BE2C (cell line): ENCODE measurements at regions not wholly inside any gene's neighbourhood (a gene's known extent, or its start where the extent isn't known, plus 50 kb on each side); places are given as distances from the start of the nearest gene placed in this dataset.

Source experiments
- DNase-seq: peaks from one replicate; pipeline ENCODE4 v3.0.0-alpha.2; 2020
- H3K27me3 ChIP-seq: fragments of 250-450 bp; sonication (Bioruptor Pico); 2 replicates; pipeline ENCODE4 v1.5.1; 2020; ENCODE audit warnings: mild to moderate bottlenecking
- H3K36me3 ChIP-seq: fragments of 250-450 bp; sonication (Bioruptor Pico); 2 replicates; pipeline ENCODE4 v1.5.1; 2020; ENCODE audit warnings: mild to moderate bottlenecking
- H3K4me1 ChIP-seq: fragments of 250-450 bp; sonication (Bioruptor Pico); 2 replicates; pipeline ENCODE4 v1.5.1; 2020
- H3K4me3 ChIP-seq: 2 replicates; pipeline ENCODE4 v1.5.1; 2011; ENCODE audit warnings: low read depth, low read length
- H3K9me3 ChIP-seq: fragments of 250-450 bp; sonication (Bioruptor Pico); 2 replicates; pipeline ENCODE4 v1.5.1; 2020
- CTCF ChIP-seq: IDR thresholded peaks from 2 replicates; pipeline ENCODE4 v1.5.1; 2012; ENCODE audit warnings: mild to moderate bottlenecking, low read depth, low read length

DNA sequence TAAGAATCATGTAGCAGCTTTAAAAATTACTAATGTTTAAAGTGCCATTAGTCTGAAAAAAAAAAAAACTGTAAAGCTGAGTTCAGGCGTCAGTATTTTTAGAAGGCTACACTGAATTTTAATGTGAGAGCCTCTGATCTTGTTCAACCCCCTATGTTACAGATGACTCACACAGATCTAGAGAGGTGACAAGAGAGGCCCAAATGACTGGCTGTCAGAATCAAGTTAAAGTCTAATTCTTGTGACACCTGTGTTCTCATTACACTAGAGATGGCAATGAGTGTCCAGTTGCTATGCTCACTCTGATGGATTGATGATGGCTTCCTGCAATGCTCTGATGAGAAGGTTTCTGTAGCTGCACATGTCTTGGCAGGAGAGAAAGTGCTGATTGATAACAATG, 203.5 kb upstream of the OBI1 start:
- DNase-seq, result no peak
- no peak for TF ChIP-seq CTCF
- no peaks in the 10 kb centered on the region for H3K4me1 ChIP-seq
- no peaks in the 10 kb centered on the region for H3K9me3 ChIP-seq
- no peaks in the 10 kb centered on the region for H3K27me3 ChIP-seq
- H3K4me3 ChIP-seq, result no peak overlapping the region
- no peaks in the 10 kb centered on the region for H3K36me3 ChIP-seq

GRCh38 chr13:78852709-78853108, 193.8 kb upstream of the OBI1 start:
- DNase-seq, result no peak
- TF ChIP-seq CTCF, result no peak
- no peaks in the 10 kb centered on the region for H3K27me3 ChIP-seq
- H3K4me1 ChIP-seq, result no peaks in the 10 kb centered on the region
- no peak overlapping the region for H3K4me3 ChIP-seq
- H3K36me3 ChIP-seq, result no peaks in the 10 kb centered on the region
- no peaks in the 10 kb centered on the region for H3K9me3 ChIP-seq

DNA sequence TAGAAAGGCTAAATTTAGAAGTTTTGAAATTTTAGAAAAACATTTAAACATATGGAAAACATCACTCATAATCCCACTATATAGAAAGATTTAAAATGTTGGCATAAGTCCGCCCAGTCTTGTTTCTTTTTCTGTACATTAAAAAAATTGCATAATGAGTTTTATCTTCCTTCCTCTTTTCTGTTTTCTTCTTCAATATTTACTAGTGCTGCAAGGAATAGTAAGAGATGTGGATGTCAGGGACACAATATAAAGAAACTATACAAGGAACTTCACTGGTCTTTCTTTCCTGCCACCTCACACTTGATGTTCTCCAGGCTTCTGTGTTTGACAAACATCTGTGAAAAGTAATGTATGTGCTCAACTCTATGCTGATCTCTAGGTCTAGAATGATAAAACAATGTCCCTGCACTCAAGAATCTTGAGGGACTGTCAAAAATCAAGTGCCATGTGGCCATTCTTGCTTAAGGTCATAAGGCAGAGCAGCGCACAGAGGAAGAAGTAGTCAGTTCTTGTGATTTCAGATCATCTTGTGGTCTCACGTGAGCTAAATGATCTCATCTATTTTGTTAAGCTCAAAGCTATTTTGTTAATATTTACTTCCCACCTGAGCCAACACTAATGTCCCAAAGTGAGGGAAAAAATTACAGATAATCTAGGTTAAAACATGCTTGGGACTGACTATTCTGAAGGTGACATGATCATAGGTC, 186.9 kb upstream of the OBI1 start:
- no peak for DNase-seq
- H3K9me3 ChIP-seq, result no peaks in the 10 kb centered on the region
- H3K27me3 ChIP-seq, result no peaks in the 10 kb centered on the region
- TF ChIP-seq CTCF, result no peak
- no peaks in the 10 kb centered on the region for H3K4me1 ChIP-seq
- H3K4me3 ChIP-seq, result no peak overlapping the region
- no peaks in the 10 kb centered on the region for H3K36me3 ChIP-seq

- no peak for TF ChIP-seq CTCF
- Histone ChIP-seq H3K4me3 (no peak overlapping the region), H3K4me1 (no peaks in the 10 kb centered on the region), H3K27me3 (no peaks in the 10 kb centered on the region), H3K36me3 (no peaks in the 10 kb centered on the region), H3K9me3 (no peaks in the 10 kb centered on the region)
- no peak for DNase-seq
Observed at GRCh38 chr13:78844106-78844505, 185.2 kb upstream of the OBI1 start.

GRCh38 chr13:78841358-78841963, 182.5 kb upstream of the OBI1 start:
- Histone ChIP-seq H3K4me1 (no peaks in the 10 kb centered on the region), H3K27me3 (no peaks in the 10 kb centered on the region), H3K36me3 (no peaks in the 10 kb centered on the region), H3K9me3 (no peaks in the 10 kb centered on the region), H3K4me3 (no peak overlapping the region)
- no peak for DNase-seq
- no peak for TF ChIP-seq CTCF

DNA sequence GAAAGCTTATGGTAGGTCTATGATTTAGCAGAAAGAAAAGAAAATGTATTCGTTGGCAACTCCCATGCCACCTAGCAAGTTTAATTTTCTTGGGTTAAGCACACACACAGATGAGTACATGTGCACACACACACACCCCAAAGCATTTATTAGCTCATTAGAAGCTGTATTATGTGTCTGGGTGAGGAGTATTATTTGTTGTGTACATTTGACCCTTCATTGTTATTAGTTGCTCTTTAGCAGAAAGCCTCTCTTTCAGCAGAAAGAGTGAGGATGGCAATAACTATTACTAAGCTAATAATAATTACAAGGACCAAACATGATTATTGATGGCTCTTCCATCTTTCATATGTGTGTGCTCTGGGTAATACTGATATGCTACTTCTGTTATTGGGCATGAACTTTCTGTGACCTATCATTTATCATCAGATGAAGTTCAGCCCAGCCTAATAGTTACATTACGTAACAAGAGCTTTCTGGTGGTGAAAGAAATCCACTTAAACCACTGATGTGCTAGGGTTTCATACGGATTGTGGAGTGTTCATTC, 177.4 kb upstream of the OBI1 start:
- Histone ChIP-seq H3K36me3 (no peaks in the 10 kb centered on the region), H3K4me1 (no peaks in the 10 kb centered on the region), H3K9me3 (no peaks in the 10 kb centered on the region), H3K27me3 (no peaks in the 10 kb centered on the region), H3K4me3 (no peak overlapping the region)
- no peak for DNase-seq
- no peak for TF ChIP-seq CTCF
